ENCODE measurements at regions not wholly inside any gene's neighbourhood (a gene's known extent, or its start where the extent isn't known, plus 50 kb on each side); places are given as distances from the start of the nearest gene placed in this dataset.

GRCh38 chr3:55191911-55192775 lies 264.3 kb upstream of the LRTM1 start:
- H3K4me2 ChIP-seq (ENCODE audit: insufficient read depth, low read length) = no peak overlapping the region
- no peak overlapping the region for H3K4me3 ChIP-seq (ENCODE audit: low read depth in 1 of 2, low read length in 2 of 2)
- H3K27me3 ChIP-seq (ENCODE audit: insufficient read depth, low read length, poor library complexity) = no peaks in the 10 kb centered on the region
- H3K9me3 ChIP-seq (ENCODE audit: insufficient read depth, low read length, severe bottlenecking) = no peaks in the 10 kb centered on the region
- TF ChIP-seq CTCF (IDR thresholded peaks at IDR 0.05; ENCODE audit: borderline replicate concordance, extremely low read depth, low read length, poor library complexity, severe bottlenecking) (no peak), EZH2 (IDR thresholded peaks at IDR 0.05; ENCODE audit: borderline replicate concordance, low read depth, low read length, severe bottlenecking) (no peak)
- H3K4me1 ChIP-seq (ENCODE audit: insufficient read depth, low read length) = no peaks in the 10 kb centered on the region
- ATAC-seq (ENCODE audit: insufficient read depth, low read depth) (no peak), DNase-seq (no peak)
- H3K9ac ChIP-seq (ENCODE audit: low read depth, low read length) = no peak overlapping the region
- H4K20me1 ChIP-seq (ENCODE audit: insufficient read depth, low read length) = no peaks in the 10 kb centered on the region
- H3K36me3 ChIP-seq (ENCODE audit: insufficient read depth, low read length) = no peaks in the 10 kb centered on the region
- H3K27ac ChIP-seq (ENCODE audit: low read length) = no peak overlapping the region
- no peak overlapping the region for H2AFZ ChIP-seq (ENCODE audit: low read depth, low read length)
- H3K79me2 ChIP-seq (ENCODE audit: insufficient read depth, low read length) = no peaks in the 10 kb centered on the region

GRCh38 chr3:55190331-55190730 lies 262.5 kb upstream of the LRTM1 start:
- no peak overlapping the region for H3K27ac ChIP-seq (ENCODE audit: low read length)
- ATAC-seq (ENCODE audit: insufficient read depth, low read depth) = no peak
- H3K9me3 ChIP-seq (ENCODE audit: insufficient read depth, low read length, severe bottlenecking) = no peaks in the 10 kb centered on the region
- no peak for DNase-seq
- no peak overlapping the region for H3K4me2 ChIP-seq (ENCODE audit: insufficient read depth, low read length)
- H3K27me3 ChIP-seq (ENCODE audit: insufficient read depth, low read length, poor library complexity) = no peaks in the 10 kb centered on the region
- H4K20me1 ChIP-seq (ENCODE audit: insufficient read depth, low read length) = no peaks in the 10 kb centered on the region
- H3K9ac ChIP-seq (ENCODE audit: low read depth, low read length) = no peak overlapping the region
- H3K4me1 ChIP-seq (ENCODE audit: insufficient read depth, low read length) = no peaks in the 10 kb centered on the region
- no peak overlapping the region for H2AFZ ChIP-seq (ENCODE audit: low read depth, low read length)
- no peak overlapping the region for H3K4me3 ChIP-seq (ENCODE audit: low read depth in 1 of 2, low read length in 2 of 2)
- TF ChIP-seq CTCF (IDR thresholded peaks at IDR 0.05; ENCODE audit: borderline replicate concordance, extremely low read depth, low read length, poor library complexity, severe bottlenecking) = no peak
- TF ChIP-seq EZH2 (IDR thresholded peaks at IDR 0.05; ENCODE audit: borderline replicate concordance, low read depth, low read length, severe bottlenecking) = no peak
- H3K36me3 ChIP-seq (ENCODE audit: insufficient read depth, low read length) = no peaks in the 10 kb centered on the region
- H3K79me2 ChIP-seq (ENCODE audit: insufficient read depth, low read length) = no peaks in the 10 kb centered on the region

- H3K9me3 ChIP-seq (ENCODE audit: insufficient read depth, low read length, severe bottlenecking) = no peaks in the 10 kb centered on the region
- H2AFZ ChIP-seq (ENCODE audit: low read depth, low read length) = no peak overlapping the region
- H3K4me2 ChIP-seq (ENCODE audit: insufficient read depth, low read length) = no peak overlapping the region
- no peaks in the 10 kb centered on the region for H3K4me1 ChIP-seq (ENCODE audit: insufficient read depth, low read length)
- TF ChIP-seq EZH2 (IDR thresholded peaks at IDR 0.05; ENCODE audit: borderline replicate concordance, low read depth, low read length, severe bottlenecking) (no peak), CTCF (IDR thresholded peaks at IDR 0.05; ENCODE audit: borderline replicate concordance, extremely low read depth, low read length, poor library complexity, severe bottlenecking) (no peak)
- no peaks in the 10 kb centered on the region for H3K79me2 ChIP-seq (ENCODE audit: insufficient read depth, low read length)
- H4K20me1 ChIP-seq (ENCODE audit: insufficient read depth, low read length) = no peaks in the 10 kb centered on the region
- H3K9ac ChIP-seq (ENCODE audit: low read depth, low read length) = no peak overlapping the region
- DNase-seq = no peak
- no peak for ATAC-seq (ENCODE audit: insufficient read depth, low read depth)
- no peaks in the 10 kb centered on the region for H3K36me3 ChIP-seq (ENCODE audit: insufficient read depth, low read length)
- H3K27ac ChIP-seq (ENCODE audit: low read length) = no peak overlapping the region
- H3K4me3 ChIP-seq (ENCODE audit: low read depth in 1 of 2, low read length in 2 of 2) = no peak overlapping the region
- H3K27me3 ChIP-seq (ENCODE audit: insufficient read depth, low read length, poor library complexity) = no peaks in the 10 kb centered on the region
Observed at GRCh38 chr3:55189359-55189801, 261.5 kb upstream of the LRTM1 start.

Measured in DND-41 (cell line).